ENCODE measurements at regions not wholly inside any gene's neighbourhood (a gene's known extent, or its start where the extent isn't known, plus 50 kb on each side); places are given as distances from the start of the nearest gene placed in this dataset.

- TF ChIP-seq GATA2 (IDR thresholded peaks at IDR 0.05; ENCODE audit: low read depth, low read length) (no peak), GATA3 (IDR thresholded peaks at IDR 0.05; ENCODE audit: low read depth, low read length) (no peak)
Observed at GRCh38 chr5:7207979-7208378, 188.0 kb upstream of the ADCY2 start.
